ENCODE measurements at regions not wholly inside any gene's neighbourhood (a gene's known extent, or its start where the extent isn't known, plus 50 kb on each side); places are given as distances from the start of the nearest gene placed in this dataset.

DNA sequence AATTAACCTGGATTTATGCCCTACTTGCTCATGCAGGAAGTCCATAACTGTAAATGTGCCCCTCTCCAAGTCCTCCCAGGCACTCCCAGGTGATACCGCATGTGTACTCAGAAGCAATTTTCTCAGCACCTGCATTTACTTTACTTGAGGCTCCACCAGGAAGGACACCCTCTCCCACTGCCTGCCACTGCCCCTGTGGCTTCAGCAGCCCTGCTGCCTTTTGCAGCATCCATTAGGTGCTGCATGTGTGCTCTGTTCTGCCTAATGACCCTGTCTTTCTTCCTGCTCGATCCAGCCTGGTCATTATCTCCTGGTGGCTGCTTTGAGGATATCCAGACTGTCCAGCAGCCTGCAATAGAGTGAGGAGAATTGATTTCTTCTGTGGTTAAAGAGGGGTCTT lies 107.6 kb upstream of the SEMA6D start:
- TF ChIP-seq, protein P1, sequence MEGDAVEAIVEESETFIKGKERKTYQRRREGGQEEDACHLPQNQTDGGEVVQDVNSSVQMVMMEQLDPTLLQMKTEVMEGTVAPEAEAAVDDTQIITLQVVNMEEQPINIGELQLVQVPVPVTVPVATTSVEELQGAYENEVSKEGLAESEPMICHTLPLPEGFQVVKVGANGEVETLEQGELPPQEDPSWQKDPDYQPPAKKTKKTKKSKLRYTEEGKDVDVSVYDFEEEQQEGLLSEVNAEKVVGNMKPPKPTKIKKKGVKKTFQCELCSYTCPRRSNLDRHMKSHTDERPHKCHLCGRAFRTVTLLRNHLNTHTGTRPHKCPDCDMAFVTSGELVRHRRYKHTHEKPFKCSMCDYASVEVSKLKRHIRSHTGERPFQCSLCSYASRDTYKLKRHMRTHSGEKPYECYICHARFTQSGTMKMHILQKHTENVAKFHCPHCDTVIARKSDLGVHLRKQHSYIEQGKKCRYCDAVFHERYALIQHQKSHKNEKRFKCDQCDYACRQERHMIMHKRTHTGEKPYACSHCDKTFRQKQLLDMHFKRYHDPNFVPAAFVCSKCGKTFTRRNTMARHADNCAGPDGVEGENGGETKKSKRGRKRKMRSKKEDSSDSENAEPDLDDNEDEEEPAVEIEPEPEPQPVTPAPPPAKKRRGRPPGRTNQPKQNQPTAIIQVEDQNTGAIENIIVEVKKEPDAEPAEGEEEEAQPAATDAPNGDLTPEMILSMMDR (IDR thresholded peaks at IDR 0.05; ENCODE audit: low read length), result no peak
- no peak for TF ChIP-seq EZH2 (IDR thresholded peaks at IDR 0.05; ENCODE audit: borderline replicate concordance, low read length)
